Kidney epithelial cell (primary cell): ENCODE measurements at regions not wholly inside any gene's neighbourhood (a gene's known extent, or its start where the extent isn't known, plus 50 kb on each side); places are given as distances from the start of the nearest gene placed in this dataset.

Source experiments
- DNase-seq: peaks from one replicate; pipeline ENCODE4 v3.0.0-alpha.2; 2010; ENCODE audit warnings: low read depth
- H3K27me3 ChIP-seq: 2 replicates; pipeline ENCODE4 v1.6.0; 2011; ENCODE audit warnings: low read length; ENCODE audit not compliant: control insufficient read depth, insufficient read depth
- H3K36me3 ChIP-seq: 2 replicates; pipeline ENCODE4 v1.5.1; 2011; ENCODE audit warnings: low read length; ENCODE audit not compliant: control insufficient read depth, insufficient read depth
- H3K4me3 ChIP-seq: 2 replicates; pipeline ENCODE4 v1.5.1; 2011; ENCODE audit warnings: low read depth, mild to moderate bottlenecking, control low read depth, low read length
- CTCF ChIP-seq: IDR thresholded peaks from 2 replicates; pipeline ENCODE4 v1.5.1; 2011; ENCODE audit warnings: mild to moderate bottlenecking, moderate library complexity, low read length, control low read depth, inconsistent platforms; ENCODE audit not compliant: insufficient read depth, poor library complexity, severe bottlenecking

GRCh38 chr17:6919158-6919557, 76.7 kb upstream of the ALOX12 start:
- no peak for TF ChIP-seq CTCF

GRCh38 chr17:6923385-6923784, 72.5 kb upstream of the ALOX12 start:
- no peak overlapping the region for H3K4me3 ChIP-seq
- H3K27me3 ChIP-seq = no peaks in the 10 kb centered on the region
- no peaks in the 10 kb centered on the region for H3K36me3 ChIP-seq
- no peak for DNase-seq
- no peak for TF ChIP-seq CTCF

More at GRCh38 chr17:6919158-6919557, 76.7 kb upstream of the ALOX12 start:
- Histone ChIP-seq H3K36me3 (no peaks in the 10 kb centered on the region), H3K4me3 (no peak overlapping the region), H3K27me3 (peaks cover 7% of the 10 kb centered on the region)
- no peak for DNase-seq

- Histone ChIP-seq H3K36me3 (no peaks in the 10 kb centered on the region), H3K4me3 (no peak overlapping the region), H3K27me3 (no peaks in the 10 kb centered on the region)
- TF ChIP-seq CTCF = no peak
- DNase-seq = no peak
Observed at GRCh38 chr17:6924208-6924607, 71.6 kb upstream of the ALOX12 start.

- H3K4me3 ChIP-seq = no peak overlapping the region
- no peak for TF ChIP-seq CTCF
- H3K27me3 ChIP-seq = no peaks in the 10 kb centered on the region
- no peaks in the 10 kb centered on the region for H3K36me3 ChIP-seq
- DNase-seq = no peak
Observed at GRCh38 chr17:6926667-6927066, 69.2 kb upstream of the ALOX12 start.

- Histone ChIP-seq H3K4me3 (no peak overlapping the region), H3K36me3 (no peaks in the 10 kb centered on the region), H3K27me3 (no peaks in the 10 kb centered on the region)
- DNase-seq = no peak
- no peak for TF ChIP-seq CTCF
Observed at GRCh38 chr17:6927290-6928126, 68.3 kb upstream of the ALOX12 start.

GRCh38 chr17:6928193-6928592, 67.7 kb upstream of the ALOX12 start:
- DNase-seq = no peak
- Histone ChIP-seq H3K36me3 (no peaks in the 10 kb centered on the region), H3K4me3 (no peak overlapping the region), H3K27me3 (no peaks in the 10 kb centered on the region)
- no peak for TF ChIP-seq CTCF
